ENCODE measurements at regions not wholly inside any gene's neighbourhood (a gene's known extent, or its start where the extent isn't known, plus 50 kb on each side); places are given as distances from the start of the nearest gene placed in this dataset.

GRCh38 chr19:30791088-30791487 lies 418.9 kb downstream of the ZNF536 start:
- Mint-ChIP-seq H3K27me3 (ENCODE audit: insufficient read depth, unreplicated experiment) (no peaks in the 10 kb centered on the region), H3K4me1 (ENCODE audit: insufficient read depth, unreplicated experiment) (no peaks in the 10 kb centered on the region), H3K36me3 (ENCODE audit: insufficient read depth, unreplicated experiment) (no peaks in the 10 kb centered on the region), H3K9me3 (ENCODE audit: unreplicated experiment) (peaks cover 34% of the 10 kb centered on the region), H3K27ac (ENCODE audit: low read depth, unreplicated experiment) (no peak overlapping the region), H3K4me3 (ENCODE audit: unreplicated experiment) (no peak overlapping the region)
- DNase-seq (ENCODE audit: unreplicated experiment): no peak
- ChIA-PET CTCF (no interaction called here), POLR2A (no interaction called here)
- intact Hi-C loops (cut with micrococcal nuclease): no loop called here
- no TSS peak for BruUV-seq (replicated peaks)
- TF ChIP-seq CTCF (IDR thresholded peaks at IDR 0.05; ENCODE audit: unreplicated experiment): no peak

GRCh38 chr19:30790056-30790680 lies 418.0 kb downstream of the ZNF536 start:
- POLR2A ChIA-PET: no interaction called here
- Mint-ChIP-seq H3K4me3 (ENCODE audit: unreplicated experiment) (no peak overlapping the region), H3K27ac (ENCODE audit: low read depth, unreplicated experiment) (no peak overlapping the region), H3K36me3 (ENCODE audit: insufficient read depth, unreplicated experiment) (no peaks in the 10 kb centered on the region), H3K9me3 (ENCODE audit: unreplicated experiment) (peaks cover 42% of the 10 kb centered on the region), H3K4me1 (ENCODE audit: insufficient read depth, unreplicated experiment) (no peaks in the 10 kb centered on the region), H3K27me3 (ENCODE audit: insufficient read depth, unreplicated experiment) (no peaks in the 10 kb centered on the region)
- no TSS peak for BruUV-seq (replicated peaks)
- DNase-seq (ENCODE audit: unreplicated experiment): no peak
- CTCF ChIA-PET: no interaction called here
- intact Hi-C loops (cut with micrococcal nuclease): no loop called here
- no peak for TF ChIP-seq CTCF (IDR thresholded peaks at IDR 0.05; ENCODE audit: unreplicated experiment)

GRCh38 chr19:30788105-30788765 lies 416.1 kb downstream of the ZNF536 start:
- H3K27ac Mint-ChIP-seq (ENCODE audit: low read depth, unreplicated experiment): no peak overlapping the region
- peaks cover 35% of the 10 kb centered on the region for H3K9me3 Mint-ChIP-seq (ENCODE audit: unreplicated experiment)
- DNase-seq (ENCODE audit: unreplicated experiment): no peak
- H3K4me1 Mint-ChIP-seq (ENCODE audit: insufficient read depth, unreplicated experiment): no peaks in the 10 kb centered on the region
- no peaks in the 10 kb centered on the region for H3K27me3 Mint-ChIP-seq (ENCODE audit: insufficient read depth, unreplicated experiment)
- no TSS peak for BruUV-seq (replicated peaks)
- H3K36me3 Mint-ChIP-seq (ENCODE audit: insufficient read depth, unreplicated experiment): no peaks in the 10 kb centered on the region
- CTCF ChIA-PET: no interaction called here
- intact Hi-C loops (cut with micrococcal nuclease): no loop called here
- POLR2A ChIA-PET: no interaction called here
- TF ChIP-seq CTCF (IDR thresholded peaks at IDR 0.05; ENCODE audit: unreplicated experiment): no peak
- no peak overlapping the region for H3K4me3 Mint-ChIP-seq (ENCODE audit: unreplicated experiment)

GRCh38 chr19:30785458-30786137 lies 413.4 kb downstream of the ZNF536 start:
- Mint-ChIP-seq H3K27ac (ENCODE audit: low read depth, unreplicated experiment) (no peak overlapping the region), H3K27me3 (ENCODE audit: insufficient read depth, unreplicated experiment) (no peaks in the 10 kb centered on the region), H3K36me3 (ENCODE audit: insufficient read depth, unreplicated experiment) (no peaks in the 10 kb centered on the region), H3K4me3 (ENCODE audit: unreplicated experiment) (no peak overlapping the region), H3K9me3 (ENCODE audit: unreplicated experiment) (peaks cover 39% of the 10 kb centered on the region), H3K4me1 (ENCODE audit: insufficient read depth, unreplicated experiment) (no peaks in the 10 kb centered on the region)
- no TSS peak for BruUV-seq (replicated peaks)
- TF ChIP-seq CTCF (IDR thresholded peaks at IDR 0.05; ENCODE audit: unreplicated experiment): no peak
- ChIA-PET CTCF (no interaction called here), POLR2A (no interaction called here)
- intact Hi-C loops (cut with micrococcal nuclease): no loop called here
- DNase-seq (ENCODE audit: unreplicated experiment): no peak
